Inflammatory macrophage treated with lipopolysaccharide for 1 hour (primary cell): ENCODE measurements at regions not wholly inside any gene's neighbourhood (a gene's known extent, or its start where the extent isn't known, plus 50 kb on each side); places are given as distances from the start of the nearest gene placed in this dataset.

Source experiments
- DNase-seq, 2 donors: peaks; one replicate each; pipeline ENCODE4 v3.0.0-alpha.2; 2020 to 2022

DNA sequence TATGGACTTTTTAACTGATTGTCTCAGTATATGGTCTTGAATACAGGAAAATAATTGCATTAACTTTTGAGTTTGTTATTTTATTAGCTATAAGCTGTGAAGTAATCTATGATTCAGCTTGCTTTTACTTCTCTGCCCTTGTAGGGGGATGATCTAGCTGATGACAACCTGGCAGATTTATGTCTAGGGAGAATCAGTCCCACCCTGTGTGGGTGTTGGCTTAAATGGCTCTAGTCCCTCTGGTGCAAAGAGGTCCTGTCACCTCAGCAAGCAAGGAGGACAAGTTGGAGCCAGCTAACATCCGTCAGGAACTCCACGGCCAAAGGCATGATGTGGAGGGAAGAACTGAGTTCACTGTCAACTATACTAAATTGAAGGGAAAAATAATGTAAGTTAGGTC is 495.3 kb downstream of the BMP2 start:
- no peak for DNase-seq

DNA sequence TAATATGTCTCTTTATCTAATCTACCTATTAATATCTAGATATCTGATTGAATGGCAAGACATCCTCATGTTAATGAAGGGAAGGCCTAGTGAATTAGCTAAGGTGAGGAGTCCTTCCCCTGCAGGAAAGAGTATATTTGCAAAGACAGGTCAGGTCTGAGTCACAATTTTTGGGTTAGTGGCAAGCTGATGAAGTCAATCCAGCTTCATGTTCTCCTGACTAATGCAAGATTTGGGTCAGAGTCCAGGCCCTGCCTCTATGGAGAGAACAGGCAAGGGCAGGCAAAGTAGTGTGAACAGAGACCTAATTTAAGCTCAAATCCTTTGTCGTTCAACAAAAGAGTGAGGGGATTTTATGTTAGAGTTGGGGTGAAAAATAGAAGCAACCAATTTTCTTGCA is 496.7 kb downstream of the BMP2 start:
- DNase-seq, result no peak

DNA sequence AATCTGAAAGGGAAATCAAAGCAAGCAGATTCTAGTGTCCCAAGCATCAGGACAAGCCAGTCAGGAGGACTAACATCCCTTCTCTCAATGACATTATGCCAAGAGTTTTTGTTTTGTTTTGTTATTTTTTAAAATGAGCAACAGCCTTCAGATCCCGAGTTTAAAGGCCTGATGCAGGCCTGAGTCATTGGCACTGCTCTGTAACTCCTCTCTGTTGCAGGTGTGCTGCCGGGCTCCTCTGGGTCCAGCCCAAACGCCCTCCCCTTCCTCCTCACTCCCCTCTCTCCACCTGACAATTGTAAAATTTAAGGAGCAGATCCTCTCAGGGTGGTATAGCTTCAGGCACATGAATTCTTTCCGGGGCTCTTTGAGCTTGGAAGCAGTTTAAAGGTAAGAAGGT is 502.0 kb downstream of the BMP2 start:
- no peak for DNase-seq

DNA sequence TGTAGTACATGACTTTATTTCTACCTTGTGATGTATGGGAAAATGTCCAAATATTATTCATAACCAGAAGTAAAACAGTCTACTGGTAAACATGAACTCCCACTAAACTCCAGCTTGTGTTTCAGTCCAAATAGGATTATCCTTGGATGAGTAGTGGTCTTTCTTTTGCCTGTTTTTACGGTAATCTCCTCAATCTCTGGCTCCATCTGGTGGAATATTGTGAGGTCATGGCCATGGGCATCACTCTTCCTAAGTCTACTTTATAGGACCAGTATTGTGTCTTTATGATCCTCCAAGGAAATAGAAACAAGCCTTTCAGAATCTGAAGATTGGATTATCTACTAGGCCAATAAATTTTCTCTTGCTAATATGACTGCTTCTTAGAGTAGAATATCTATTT is 505.0 kb downstream of the BMP2 start:
- DNase-seq, result no peak

DNA sequence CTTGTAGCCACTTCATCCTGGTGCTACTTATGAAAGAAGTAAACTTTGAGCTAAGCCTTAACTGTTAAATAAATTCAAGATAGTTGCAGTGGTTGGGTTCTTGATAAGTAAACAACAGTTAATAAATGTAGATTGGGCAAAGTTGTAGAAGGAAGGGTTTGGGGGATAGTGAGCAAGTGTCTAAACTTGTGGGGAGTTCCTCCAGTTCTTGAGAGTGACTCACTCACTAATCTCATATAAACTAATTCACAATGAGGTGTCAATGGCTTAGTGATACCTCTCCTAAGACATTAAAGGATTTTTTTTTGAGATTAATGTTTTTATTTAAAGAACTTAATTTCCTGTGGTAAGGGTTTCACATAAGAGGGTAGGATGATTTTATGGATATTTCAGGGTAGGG is 507.4 kb downstream of the BMP2 start:
- no peak for DNase-seq

DNA sequence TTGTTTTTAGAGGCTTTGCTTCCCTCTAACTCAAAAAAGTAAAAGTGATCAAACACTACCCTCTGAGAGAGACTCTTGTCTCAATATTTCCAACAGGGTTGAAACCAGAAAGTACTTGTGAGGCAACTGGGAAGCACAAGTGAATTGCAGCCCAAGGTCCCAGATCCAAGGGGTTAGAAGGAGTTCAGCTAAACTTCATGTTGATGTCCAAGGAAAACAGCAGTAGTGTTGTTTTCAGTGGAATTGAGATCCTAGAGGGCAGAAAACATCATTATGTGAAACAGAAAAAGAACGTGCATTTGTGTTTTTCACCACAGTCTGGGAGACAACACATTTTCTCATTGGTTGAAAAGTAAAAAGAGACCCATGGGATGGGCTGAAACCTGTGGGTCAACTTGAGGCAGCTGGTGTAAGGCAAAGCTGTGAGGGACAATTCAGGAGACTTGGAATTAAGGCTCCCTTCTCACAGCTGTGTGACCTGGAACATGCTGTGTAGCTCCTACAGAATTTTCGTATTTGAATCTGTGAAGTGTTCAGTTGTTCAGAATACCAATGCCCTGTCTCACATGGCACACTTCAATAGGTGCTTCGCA is 508.3 kb downstream of the BMP2 start:
- DNase-seq, result no peak

DNA sequence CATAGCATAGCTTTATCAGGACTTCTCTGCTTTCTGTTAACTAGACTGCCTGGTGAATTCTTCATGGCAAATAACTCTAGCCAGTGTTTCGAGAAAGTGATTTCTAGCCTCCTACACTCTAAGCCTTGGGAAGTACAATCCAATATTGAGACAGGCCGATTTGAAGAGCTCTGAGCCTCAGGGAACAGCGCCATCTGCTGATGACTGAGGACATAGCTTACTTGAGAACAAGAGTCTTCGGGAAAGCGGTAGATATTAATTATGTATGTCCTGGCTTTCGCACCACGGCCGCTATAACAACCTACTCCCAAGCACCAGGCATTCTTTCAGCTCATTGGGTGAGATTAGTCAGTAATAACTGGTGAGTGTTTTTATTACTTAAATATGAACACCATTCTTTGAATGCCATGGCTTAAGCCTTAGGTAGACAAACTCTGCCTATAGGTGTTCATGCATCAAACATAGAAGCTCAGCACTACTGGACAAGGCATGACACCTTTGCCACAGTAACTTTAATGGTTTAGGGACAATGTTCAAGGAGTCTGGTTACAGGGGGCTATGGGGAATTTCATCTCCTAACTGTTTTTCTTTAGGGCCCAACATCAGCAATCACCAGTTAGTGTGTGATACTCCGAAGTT is 518.6 kb downstream of the BMP2 start:
- DNase-seq, result peak; percentile 49 to 80

DNA sequence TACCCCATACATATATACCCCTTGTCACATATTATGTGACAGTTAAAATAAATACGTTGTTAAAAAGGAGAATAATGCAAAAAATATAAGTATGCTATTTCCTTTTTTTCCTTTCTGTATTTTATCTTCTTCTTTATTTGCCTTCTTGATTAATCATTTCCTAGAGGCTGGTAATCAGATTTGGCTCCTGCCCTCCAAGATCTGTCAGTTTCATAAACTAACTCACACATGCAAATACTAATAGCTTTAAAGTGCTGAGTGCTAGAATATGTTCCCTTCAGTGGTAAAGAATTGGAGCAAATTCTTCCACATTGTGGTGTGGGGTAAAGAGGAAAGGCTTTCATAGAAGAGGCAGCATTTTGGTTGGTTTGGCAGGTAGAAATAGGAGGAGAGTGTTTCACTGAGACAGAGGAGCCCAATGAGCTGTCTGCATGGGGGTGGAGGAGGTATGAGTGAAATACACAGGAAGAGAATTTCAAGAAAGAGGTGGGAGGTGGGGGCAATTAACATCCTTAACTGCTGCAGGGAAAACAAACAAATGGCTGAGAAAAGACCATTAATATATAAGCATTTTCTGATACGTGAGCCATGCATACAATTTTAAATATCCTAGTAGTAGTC is 523.9 kb downstream of the BMP2 start:
- no peak for DNase-seq

DNA sequence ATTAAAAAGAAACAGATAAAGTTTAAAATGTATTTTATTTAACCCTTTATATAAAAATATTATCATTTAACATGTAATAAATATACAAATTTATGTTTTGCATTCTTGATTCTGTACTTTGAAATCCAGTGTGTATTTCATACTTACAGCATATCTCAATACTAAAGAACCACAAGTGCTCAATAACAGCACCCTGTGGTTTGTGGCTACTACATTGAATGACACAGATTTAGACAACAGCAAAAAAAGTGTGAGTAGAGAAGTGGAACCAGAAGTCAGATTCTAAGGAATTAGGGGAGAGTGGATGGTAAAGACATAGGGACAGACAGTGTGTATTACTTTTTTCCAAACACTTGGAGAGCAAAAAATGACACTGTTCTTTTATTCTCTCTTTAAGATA is 524.5 kb downstream of the BMP2 start:
- DNase-seq, result no peak

DNA sequence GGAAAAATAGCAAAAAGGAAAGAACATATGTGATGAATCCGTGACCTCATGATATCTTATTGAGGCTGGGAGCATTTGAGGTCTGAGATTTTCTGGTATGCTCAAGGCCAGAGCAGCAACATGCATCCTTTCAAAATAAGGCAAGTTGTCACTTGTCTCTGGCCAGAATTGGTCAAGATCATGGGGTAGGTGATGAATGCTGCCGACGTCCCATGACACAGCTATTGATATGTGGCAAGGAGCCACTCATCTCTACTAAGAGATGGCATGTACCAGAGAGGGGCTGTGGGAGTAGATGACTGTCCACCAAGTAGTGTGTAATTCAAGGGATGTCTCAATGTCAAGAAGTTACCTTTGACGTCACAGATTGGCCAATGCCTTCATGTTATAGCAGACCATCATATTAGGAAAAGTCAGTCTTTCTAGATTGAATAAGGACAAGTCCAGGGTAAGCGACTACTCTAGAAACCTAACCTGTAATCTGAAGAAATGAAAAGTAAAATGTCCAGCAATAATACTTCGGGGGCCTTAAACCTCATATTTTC is 527.4 kb downstream of the BMP2 start:
- DNase-seq, result no peak

DNA sequence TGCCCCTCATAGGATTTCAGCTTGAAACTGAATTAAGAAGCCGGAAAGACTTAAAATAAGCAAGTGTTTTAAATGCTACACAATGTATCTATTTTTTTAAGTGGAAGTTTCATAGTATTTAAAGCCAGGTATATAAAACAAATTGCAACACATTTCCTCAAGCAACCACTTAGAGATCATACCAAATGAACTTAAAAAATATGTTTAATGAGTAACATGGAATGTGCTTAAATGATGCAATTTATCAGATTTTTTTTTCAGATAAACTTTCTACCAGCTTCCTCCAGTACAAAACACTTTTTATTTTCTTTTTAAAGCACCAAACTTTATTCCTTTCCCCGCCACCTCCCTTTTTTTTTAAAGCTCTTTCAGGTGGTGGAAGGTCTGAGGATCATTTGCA is 534.3 kb downstream of the BMP2 start:
- DNase-seq, result no peak

DNA sequence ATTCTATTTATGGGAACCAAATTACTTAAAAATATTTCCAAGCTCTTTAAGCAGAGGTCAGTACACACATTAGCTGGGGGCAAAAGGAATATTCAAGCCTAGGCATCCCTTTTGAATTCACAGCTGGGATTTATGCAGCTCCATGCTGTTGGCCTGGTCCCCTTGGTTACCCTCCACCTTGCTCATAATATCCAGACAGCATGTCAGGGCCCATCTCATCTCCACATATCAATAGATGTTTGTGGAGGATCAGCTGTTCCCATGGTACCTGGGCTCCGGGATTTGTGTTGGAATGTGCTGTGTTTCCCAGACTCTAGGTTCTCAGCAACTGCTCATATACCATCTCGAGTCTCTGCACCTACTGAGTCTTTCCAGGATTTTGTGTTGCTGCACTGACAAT is 534.8 kb downstream of the BMP2 start:
- no peak for DNase-seq

DNA sequence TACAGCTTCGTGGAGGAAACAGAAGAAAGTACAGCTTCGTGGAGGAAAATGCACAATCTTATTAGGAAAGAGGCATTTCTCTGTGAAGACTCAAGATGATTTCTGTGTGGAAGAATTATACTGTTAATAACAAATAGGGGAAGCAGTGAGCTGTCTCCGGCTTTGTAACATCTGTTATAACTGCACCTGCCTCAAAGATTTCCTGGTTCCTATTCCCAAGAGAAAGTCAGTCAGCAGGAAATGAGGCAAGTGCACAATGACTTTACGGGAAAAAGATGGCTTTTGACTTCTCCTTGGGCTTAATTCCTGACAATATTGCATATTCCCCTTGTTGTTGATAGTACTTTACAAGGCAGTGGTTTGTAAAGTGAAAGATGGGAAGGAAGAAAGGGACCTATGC is 538.5 kb downstream of the BMP2 start:
- DNase-seq, result no peak

DNA sequence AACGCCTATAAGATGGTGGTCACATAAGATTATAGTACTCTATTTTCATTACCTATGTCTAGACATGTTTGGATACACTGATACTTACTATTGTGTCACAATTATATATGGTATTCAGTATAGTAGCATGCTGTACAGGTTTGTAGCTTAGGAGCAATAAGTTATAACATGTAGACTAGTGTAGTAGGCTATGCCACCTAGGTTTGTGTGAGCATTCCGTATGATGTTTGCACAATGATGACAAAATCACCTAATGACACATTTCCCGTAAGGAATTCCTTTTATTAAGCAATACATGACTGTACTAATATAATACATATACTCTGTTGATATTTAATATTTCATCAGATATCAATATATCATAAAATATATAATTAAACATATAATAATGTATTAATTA is 540.7 kb downstream of the BMP2 start:
- DNase-seq, result no peak

DNA sequence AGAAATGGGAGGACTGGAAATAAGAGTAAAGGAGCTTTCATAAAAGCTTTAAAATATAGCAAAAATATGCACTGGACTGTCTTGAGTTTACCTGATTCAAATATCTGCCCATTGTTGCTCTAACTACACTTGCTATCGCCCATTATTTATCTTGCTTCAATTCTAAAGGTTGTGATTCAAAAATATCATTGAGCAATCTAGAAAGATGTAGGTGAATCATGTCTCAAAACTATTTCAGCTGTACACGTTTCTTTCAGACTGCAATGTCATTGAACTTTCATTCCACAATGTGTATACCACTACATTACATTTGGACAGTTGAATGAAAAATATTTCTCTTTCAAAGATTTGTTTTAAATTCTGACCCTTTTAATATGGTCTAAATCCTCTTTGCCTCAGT is 545.6 kb downstream of the BMP2 start:
- no peak for DNase-seq

DNA sequence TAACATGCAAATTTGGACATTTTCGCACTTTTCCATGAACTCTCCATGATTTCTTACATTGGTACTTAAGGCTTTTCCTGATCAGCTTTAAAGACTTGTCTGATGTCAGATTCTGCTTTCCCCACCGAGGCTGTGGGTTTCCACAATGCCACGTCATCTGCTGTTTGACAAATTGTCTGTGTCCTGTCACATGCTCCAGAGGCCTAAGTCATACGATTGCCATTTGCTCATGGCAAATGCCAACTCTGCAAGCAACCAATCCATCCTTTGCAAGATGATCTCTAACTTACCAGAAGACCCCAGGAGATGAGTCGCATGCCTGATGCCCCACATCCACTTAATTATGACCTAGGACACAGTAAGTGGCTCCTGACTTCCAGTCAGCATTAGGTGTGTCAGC is 556.5 kb downstream of the BMP2 start:
- no peak for DNase-seq

DNA sequence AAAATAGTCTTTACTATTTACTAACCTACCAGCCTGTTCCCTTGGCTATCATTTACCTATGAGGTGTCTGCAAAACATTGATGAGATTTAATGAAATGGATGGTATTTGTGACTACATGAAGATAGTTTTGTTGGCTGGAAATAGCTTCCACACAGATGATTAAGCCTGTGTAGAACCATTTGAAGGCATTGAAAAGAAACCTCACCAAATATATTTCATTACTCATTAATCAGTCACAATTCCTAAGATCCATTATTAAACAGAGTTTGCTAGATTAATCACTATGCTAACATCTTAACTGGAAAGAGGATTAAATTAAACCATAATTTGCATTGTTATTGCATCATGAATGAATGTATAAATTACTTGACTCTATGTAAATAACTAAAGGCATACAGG is 560.3 kb downstream of the BMP2 start:
- no peak for DNase-seq

DNA sequence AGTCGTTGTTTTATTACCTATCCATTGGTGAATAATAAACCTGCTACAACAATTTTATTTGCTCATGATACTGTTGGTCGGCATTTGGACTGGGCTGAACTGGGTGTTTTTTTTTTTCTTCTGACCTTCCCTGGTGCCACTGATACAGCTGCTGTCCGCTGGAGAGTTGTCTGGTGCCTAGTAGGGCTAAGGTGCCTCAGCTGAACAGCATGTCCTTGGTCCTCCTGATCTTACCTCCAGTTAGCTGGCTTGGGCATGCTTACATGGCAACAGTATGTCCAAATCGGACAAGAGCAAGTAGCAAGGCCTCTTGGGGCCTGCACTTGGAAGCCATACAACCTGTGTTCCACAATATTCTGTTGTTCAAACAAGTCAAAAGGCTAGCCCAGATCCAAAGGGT is 563.4 kb downstream of the BMP2 start:
- DNase-seq, result no peak

DNA sequence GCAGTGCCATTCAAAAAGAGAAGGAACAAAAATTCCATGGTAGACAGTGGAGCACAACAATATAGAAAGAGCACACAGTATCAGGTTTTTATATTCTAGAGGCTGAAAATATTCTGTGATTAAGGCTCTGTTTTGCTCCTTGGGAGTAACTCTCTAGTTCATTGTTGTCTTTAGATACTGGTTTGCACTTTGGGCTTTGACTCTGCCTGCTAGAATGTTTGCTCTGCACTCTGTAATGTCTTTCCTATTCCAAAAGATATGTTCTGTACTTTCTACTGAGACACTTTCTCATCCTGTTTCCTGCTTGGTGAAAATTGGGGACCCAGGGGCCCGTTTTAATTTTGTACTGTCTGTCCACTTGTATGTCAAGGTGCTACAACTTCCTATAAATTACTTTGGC is 564.7 kb downstream of the BMP2 start:
- no peak for DNase-seq

DNA sequence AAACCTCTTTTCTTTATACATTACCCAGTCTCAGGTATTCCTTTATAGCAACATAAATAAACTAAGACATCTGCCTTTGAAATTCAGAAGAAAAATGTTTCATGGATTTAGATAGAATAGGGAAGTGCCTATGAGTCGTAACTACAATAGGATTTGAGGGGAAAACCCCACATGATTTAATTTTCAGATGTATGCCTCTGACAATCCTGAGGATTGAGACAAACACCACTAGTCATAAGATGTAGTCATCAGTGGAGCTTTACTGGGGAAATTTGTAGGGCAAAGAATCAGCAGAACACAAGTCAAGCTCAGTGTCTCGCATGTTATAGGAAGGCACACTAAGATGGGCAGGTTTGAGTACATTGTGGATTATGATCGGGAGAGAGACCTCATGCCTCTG is 566.4 kb downstream of the BMP2 start:
- DNase-seq, result peak; percentile 14 to 37

DNA sequence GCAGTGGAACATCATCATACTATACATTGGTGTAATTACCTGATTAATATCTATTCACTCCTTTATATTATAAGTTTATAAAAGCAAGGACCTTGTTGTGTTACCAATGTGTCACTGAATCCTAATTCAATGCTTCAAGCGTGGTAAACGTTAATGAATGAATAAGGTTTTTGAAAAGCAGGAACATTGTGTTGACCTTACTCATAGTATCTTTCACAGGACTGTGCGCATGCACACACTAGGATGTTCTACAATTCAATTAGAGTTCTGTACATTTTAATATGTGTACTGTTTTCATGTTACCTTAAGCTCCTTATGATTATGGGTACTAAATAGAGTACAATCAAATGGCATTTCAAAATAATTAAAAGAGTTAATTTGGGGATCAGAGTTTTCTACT is 578.5 kb downstream of the BMP2 start:
- DNase-seq, result no peak

DNA sequence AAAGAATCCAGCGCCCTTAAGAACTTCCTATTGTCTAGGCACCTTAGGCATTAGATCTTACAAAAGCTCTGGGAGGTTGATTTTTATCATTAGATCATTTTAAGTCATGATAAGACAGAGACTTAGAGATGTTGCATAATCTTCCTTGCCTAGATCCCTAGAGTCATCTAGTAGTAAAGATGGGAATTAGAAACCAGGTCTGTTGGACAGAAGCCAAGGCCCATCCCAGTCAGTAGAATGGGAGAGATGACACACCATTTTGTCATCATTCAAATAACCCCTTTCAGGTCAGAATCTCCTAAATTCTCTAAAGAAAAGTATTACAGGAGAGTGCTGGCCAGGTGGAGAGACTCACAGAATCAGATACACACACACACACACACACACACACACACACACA is 579.1 kb downstream of the BMP2 start:
- DNase-seq, result no peak

DNA sequence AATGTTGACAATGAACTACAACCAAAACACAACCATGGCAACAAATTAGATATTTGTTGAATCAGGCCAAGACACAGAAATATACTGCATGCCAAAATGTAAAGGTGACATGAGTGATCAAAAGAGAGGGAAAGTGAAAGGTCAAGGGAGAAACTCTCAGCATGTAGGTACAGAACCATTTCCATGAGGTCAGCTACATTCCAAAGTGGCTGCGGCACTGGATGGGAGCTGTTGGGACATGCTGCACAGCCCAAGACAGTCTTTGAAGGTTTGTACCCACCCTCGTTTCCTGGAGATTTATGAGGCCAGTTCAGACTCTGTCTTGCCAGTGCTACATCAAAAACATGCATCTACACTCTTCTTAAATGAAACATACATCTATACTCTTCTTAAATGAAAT is 579.9 kb downstream of the BMP2 start:
- DNase-seq, result no peak

DNA sequence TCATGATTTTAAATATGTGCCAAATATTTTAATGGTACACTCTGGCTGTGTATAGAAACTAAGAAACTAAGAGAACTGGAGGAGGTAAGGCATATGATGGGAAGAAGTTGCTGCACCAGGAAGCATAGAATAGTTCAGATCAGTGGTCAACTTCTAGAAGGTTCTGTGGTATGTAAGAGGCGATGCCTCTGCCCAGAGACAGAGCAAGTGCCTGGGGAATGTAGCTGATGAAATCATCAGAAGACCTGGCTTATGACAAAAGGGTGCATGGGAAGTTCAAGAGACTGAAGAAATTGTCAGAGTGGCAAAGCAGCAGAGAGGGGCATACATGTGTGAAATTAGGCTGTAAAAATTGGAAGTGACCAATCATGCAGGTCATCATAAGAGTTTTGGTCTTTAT is 580.8 kb downstream of the BMP2 start:
- DNase-seq, result no peak

DNA sequence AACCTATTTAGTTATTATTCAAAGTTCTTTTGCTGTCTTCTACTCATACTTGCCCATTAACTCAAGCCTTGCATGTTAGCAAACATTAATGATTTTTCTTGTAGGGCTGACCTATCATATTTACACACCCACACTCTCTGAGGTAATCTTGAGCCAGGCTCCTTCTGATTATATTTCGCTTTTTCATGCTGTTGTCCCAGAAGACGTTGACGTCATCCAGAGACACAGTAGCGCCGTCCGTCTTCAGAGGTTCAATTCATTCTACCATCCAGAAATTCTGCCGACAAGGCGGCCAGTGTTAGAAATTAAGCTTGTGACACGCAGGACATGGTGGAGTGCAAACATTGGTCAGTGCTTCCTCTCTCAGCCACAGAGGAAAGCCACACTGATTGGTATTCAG is 584.7 kb downstream of the BMP2 start:
- no peak for DNase-seq
